ENCODE measurements at regions not wholly inside any gene's neighbourhood (a gene's known extent, or its start where the extent isn't known, plus 50 kb on each side); places are given as distances from the start of the nearest gene placed in this dataset.

DNA sequence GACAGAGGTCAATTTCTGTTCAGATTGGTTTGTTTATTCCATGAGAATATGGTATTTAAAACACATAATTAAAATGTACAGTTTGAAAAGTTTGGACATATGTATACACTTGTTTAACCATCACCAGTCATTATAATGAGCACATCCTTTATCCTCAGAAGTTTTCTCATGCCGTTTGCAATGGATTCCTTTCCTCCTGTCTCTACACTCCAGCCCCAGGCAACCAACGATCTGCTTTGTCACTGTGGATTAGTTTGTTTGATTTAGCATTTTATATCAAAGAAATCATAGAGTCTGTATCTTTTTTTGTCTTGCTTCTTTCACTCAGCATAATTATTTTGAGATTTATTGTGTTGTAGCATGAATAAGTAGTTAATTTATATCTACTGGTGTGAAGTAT, 243.0 kb upstream of the TRAM1L1 start:
- Histone ChIP-seq H3K79me2 (ENCODE audit: control insufficient read depth, insufficient read depth, low read length) (no peaks in the 10 kb centered on the region), H2AFZ (ENCODE audit: low read depth, low read length) (no peak overlapping the region), H4K20me1 (replicated peaks; ENCODE audit: control insufficient read depth, extremely low read depth, insufficient read depth, low read length) (no peaks in the 10 kb centered on the region), H3K4me3 (replicated peaks in 1 of 3; ENCODE audit: insufficient read depth in 1 of 3, low read depth in 1 of 3, low read length in 3 of 3) (no peak overlapping the region), H3K4me1 (ENCODE audit: control insufficient read depth, extremely low read depth, insufficient read depth, low read length) (no peaks in the 10 kb centered on the region), H3K36me3 (ENCODE audit: control insufficient read depth in 2 of 2, extremely low read depth in 1 of 2, insufficient read depth in 2 of 2, low read length in 2 of 2) (no peaks in the 10 kb centered on the region), H3K9me1 (replicated peaks; ENCODE audit: control insufficient read depth, extremely low read depth, insufficient read depth, low read length) (no peaks in the 10 kb centered on the region), H3K4me2 (ENCODE audit: insufficient read depth, low read length) (no peak overlapping the region), H3K27ac (ENCODE audit: insufficient read depth, low read depth, low read length) (no peak overlapping the region), H3K27me3 (ENCODE audit: control insufficient read depth in 2 of 2, insufficient read depth in 2 of 2, low read length in 2 of 2) (no peaks in the 10 kb centered on the region), H3K9me3 (replicated peaks; ENCODE audit: control insufficient read depth, insufficient read depth, low read length) (no peaks in the 10 kb centered on the region), H3K9ac (replicated peaks; ENCODE audit: extremely low read depth, insufficient read depth, low read length) (no peak overlapping the region)
- intact Hi-C loops (cut with micrococcal nuclease) (no loop called here), dilution Hi-C loops (cut with MboI; ENCODE audit: extremely low pct_ligation_motif_present, low sequenced_read_pairs) (no loop called here)
- TF ChIP-seq GATA2 (IDR thresholded peaks at IDR 0.05; ENCODE audit: insufficient read depth, insufficient read length, low read depth, low read length), result no peak
- no peak for TF ChIP-seq EZH2 (IDR thresholded peaks at IDR 0.05; ENCODE audit: borderline replicate concordance, low read depth, low read length, severe bottlenecking)
- TF ChIP-seq, protein P1, sequence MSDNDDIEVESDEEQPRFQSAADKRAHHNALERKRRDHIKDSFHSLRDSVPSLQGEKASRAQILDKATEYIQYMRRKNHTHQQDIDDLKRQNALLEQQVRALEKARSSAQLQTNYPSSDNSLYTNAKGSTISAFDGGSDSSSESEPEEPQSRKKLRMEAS (IDR thresholded peaks at IDR 0.05; ENCODE audit: insufficient read depth, insufficient read length), result no peak
- TF ChIP-seq POLR2A (IDR thresholded peaks at IDR 0.05; ENCODE audit: low read depth, low read length), result no peak
- TF ChIP-seq, protein P2, sequence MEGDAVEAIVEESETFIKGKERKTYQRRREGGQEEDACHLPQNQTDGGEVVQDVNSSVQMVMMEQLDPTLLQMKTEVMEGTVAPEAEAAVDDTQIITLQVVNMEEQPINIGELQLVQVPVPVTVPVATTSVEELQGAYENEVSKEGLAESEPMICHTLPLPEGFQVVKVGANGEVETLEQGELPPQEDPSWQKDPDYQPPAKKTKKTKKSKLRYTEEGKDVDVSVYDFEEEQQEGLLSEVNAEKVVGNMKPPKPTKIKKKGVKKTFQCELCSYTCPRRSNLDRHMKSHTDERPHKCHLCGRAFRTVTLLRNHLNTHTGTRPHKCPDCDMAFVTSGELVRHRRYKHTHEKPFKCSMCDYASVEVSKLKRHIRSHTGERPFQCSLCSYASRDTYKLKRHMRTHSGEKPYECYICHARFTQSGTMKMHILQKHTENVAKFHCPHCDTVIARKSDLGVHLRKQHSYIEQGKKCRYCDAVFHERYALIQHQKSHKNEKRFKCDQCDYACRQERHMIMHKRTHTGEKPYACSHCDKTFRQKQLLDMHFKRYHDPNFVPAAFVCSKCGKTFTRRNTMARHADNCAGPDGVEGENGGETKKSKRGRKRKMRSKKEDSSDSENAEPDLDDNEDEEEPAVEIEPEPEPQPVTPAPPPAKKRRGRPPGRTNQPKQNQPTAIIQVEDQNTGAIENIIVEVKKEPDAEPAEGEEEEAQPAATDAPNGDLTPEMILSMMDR (IDR thresholded peaks at IDR 0.05; ENCODE audit: extremely low read depth in 1 of 2, insufficient read depth in 1 of 2, low read depth in 1 of 2, low read length in 2 of 2), result no peak
- TF ChIP-seq MYC (IDR thresholded peaks at IDR 0.05; ENCODE audit: low read depth, low read length), result no peak
- FAIRE-seq (no peak), DNase-seq (ENCODE audit: low read depth, low spot score) (no peak)
- POLR2A ChIA-PET, result no interaction called here
- no TSS peak for BruUV-seq (replicated peaks)
- CTCF ChIA-PET, result no interaction called here

- CTCF ChIA-PET, result no interaction called here
- H3K9me1 ChIP-seq (replicated peaks; ENCODE audit: control insufficient read depth, extremely low read depth, insufficient read depth, low read length), result no peaks in the 10 kb centered on the region
- H2AFZ ChIP-seq (ENCODE audit: low read depth, low read length), result no peak overlapping the region
- FAIRE-seq (no peak), DNase-seq (ENCODE audit: low read depth, low spot score) (no peak)
- POLR2A ChIA-PET, result no interaction called here
- H3K9ac ChIP-seq (replicated peaks; ENCODE audit: extremely low read depth, insufficient read depth, low read length), result no peak overlapping the region
- no peaks in the 10 kb centered on the region for H3K9me3 ChIP-seq (replicated peaks; ENCODE audit: control insufficient read depth, insufficient read depth, low read length)
- no peak overlapping the region for H3K4me2 ChIP-seq (ENCODE audit: insufficient read depth, low read length)
- no peaks in the 10 kb centered on the region for H4K20me1 ChIP-seq (replicated peaks; ENCODE audit: control insufficient read depth, extremely low read depth, insufficient read depth, low read length)
- H3K4me1 ChIP-seq (ENCODE audit: control insufficient read depth, extremely low read depth, insufficient read depth, low read length), result no peaks in the 10 kb centered on the region
- H3K36me3 ChIP-seq (ENCODE audit: control insufficient read depth in 2 of 2, extremely low read depth in 1 of 2, insufficient read depth in 2 of 2, low read length in 2 of 2), result no peaks in the 10 kb centered on the region
- no peaks in the 10 kb centered on the region for H3K27me3 ChIP-seq (ENCODE audit: control insufficient read depth in 2 of 2, insufficient read depth in 2 of 2, low read length in 2 of 2)
- no peaks in the 10 kb centered on the region for H3K79me2 ChIP-seq (ENCODE audit: control insufficient read depth, insufficient read depth, low read length)
- intact Hi-C loops (cut with micrococcal nuclease), result no loop called here
- H3K27ac ChIP-seq (ENCODE audit: insufficient read depth, low read depth, low read length), result no peak overlapping the region
- no peak overlapping the region for H3K4me3 ChIP-seq (replicated peaks in 1 of 3; ENCODE audit: insufficient read depth in 1 of 3, low read depth in 1 of 3, low read length in 3 of 3)
- no TSS peak for BruUV-seq (replicated peaks)
- TF ChIP-seq POLR2AphosphoS5 (IDR thresholded peaks at IDR 0.05; ENCODE audit: insufficient read depth, low read depth, low read length) (no peak), MYC (IDR thresholded peaks at IDR 0.05; ENCODE audit: low read depth, low read length) (no peak), EZH2 (IDR thresholded peaks at IDR 0.05; ENCODE audit: borderline replicate concordance, low read depth, low read length, severe bottlenecking) (no peak), POLR2A (IDR thresholded peaks at IDR 0.05; ENCODE audit: low read depth, low read length) (no peak), FOS (IDR thresholded peaks at IDR 0.05; ENCODE audit: borderline replicate concordance, insufficient read depth, low read length) (no peak), JUN (IDR thresholded peaks at IDR 0.05; ENCODE audit: borderline replicate concordance, insufficient read depth, insufficient read length, low read depth) (no peak), GATA2 (IDR thresholded peaks at IDR 0.05; ENCODE audit: insufficient read depth, insufficient read length, low read depth, low read length) (no peak)
- TF ChIP-seq, protein P2 (IDR thresholded peaks at IDR 0.05; ENCODE audit: extremely low read depth in 1 of 2, insufficient read depth in 1 of 2, low read depth in 1 of 2, low read length in 2 of 2), result no peak
- TF ChIP-seq, protein P1 (IDR thresholded peaks at IDR 0.05; ENCODE audit: insufficient read depth, insufficient read length), result no peak
- dilution Hi-C loops (cut with MboI; ENCODE audit: extremely low pct_ligation_motif_present, low sequenced_read_pairs), result no loop called here
Measured at GRCh38 chr4:117331817-117332216, 246.4 kb upstream of the TRAM1L1 start.
